NCI-H2029 (cell line): ENCODE measurements at regions not wholly inside any gene's neighbourhood (a gene's known extent, or its start where the extent isn't known, plus 50 kb on each side); places are given as distances from the start of the nearest gene placed in this dataset.

Source experiments
- DNase-seq: peaks from one replicate; lab custom pipeline; 2025; lab: John Stamatoyannopoulos, UW

GRCh38 chr1:62370594-62370993 is 51.4 kb upstream of the KANK4 start:
- no peak for DNase-seq

GRCh38 chr1:62371375-62371774 is 52.1 kb upstream of the KANK4 start:
- DNase-seq, result no peak

GRCh38 chr1:62373221-62373620 is 54.0 kb upstream of the KANK4 start:
- DNase-seq, result no peak

- DNase-seq, result peak; percentile 97
Measured at GRCh38 chr1:62377043-62377562, 57.9 kb upstream of the KANK4 start.

- no peak for DNase-seq
Measured at GRCh38 chr1:62380181-62380580, 56.7 kb upstream of the USP1 start.

GRCh38 chr1:62381831-62382657 is 54.8 kb upstream of the USP1 start:
- DNase-seq, result no peak

GRCh38 chr1:62382658-62382955 is 54.2 kb upstream of the USP1 start:
- no peak for DNase-seq

GRCh38 chr1:62384276-62385005 is 52.4 kb upstream of the USP1 start:
- peak; percentile 99 for DNase-seq

- no peak for DNase-seq
Measured at GRCh38 chr1:62385923-62386322, 50.9 kb upstream of the USP1 start.

GRCh38 chr1:62386351-62387121 is 50.3 kb upstream of the USP1 start:
- DNase-seq, result no peak
